Calu3 (cell line): ENCODE measurements at regions not wholly inside any gene's neighbourhood (a gene's known extent, or its start where the extent isn't known, plus 50 kb on each side); places are given as distances from the start of the nearest gene placed in this dataset.

Experiments
- BruUV-seq: library from RNA; stranded (reverse); fragments of 400-500 nt; replicated peaks from 2 replicates; lab custom pipeline; 2021; lab: Mats Ljungman, UMichigan
- CTCF ChIA-PET: fragments of 300-600 bp; sonication (Branson Sonifier 250); formaldehyde crosslinking; loops from one replicate; lab custom pipeline; 2022; ENCODE audit warnings: antibody characterized with exemption; lab: Charles Lee
- DNase-seq: peaks from one replicate; pipeline ENCODE4 v3.0.0; 2022
- H3K27ac Mint-ChIP-seq: one replicate; pipeline ENCODE4 v1.8.0; 2022; ENCODE audit warnings: mixed read lengths; ENCODE audit not compliant: unreplicated experiment
- H3K27me3 Mint-ChIP-seq: one replicate; pipeline ENCODE4 v1.8.0; 2022; ENCODE audit warnings: mixed read lengths; ENCODE audit not compliant: unreplicated experiment
- H3K36me3 Mint-ChIP-seq: one replicate; pipeline ENCODE4 v1.8.0; 2022; ENCODE audit warnings: mild to moderate bottlenecking, moderate library complexity, mixed read lengths; ENCODE audit not compliant: insufficient read depth, unreplicated experiment
- H3K4me1 Mint-ChIP-seq: one replicate; pipeline ENCODE4 v1.8.0; 2022; ENCODE audit warnings: mild to moderate bottlenecking, low read depth, mixed read lengths; ENCODE audit not compliant: unreplicated experiment
- H3K4me3 Mint-ChIP-seq: one replicate; pipeline ENCODE4 v1.8.0; 2022; ENCODE audit warnings: mild to moderate bottlenecking, low read depth, moderate library complexity, mixed read lengths; ENCODE audit not compliant: unreplicated experiment
- H3K9me3 Mint-ChIP-seq: one replicate; pipeline ENCODE4 v1.8.0; 2022; ENCODE audit warnings: low read depth, mixed read lengths; ENCODE audit not compliant: unreplicated experiment
- intact Hi-C: fragments of 100-400 bp; cut with micrococcal nuclease; formaldehyde crosslinking; loops from one replicate; pipeline ENCODE4 v1.10.0; 2022; ENCODE audit not compliant: unreplicated experiment
- TF ChIP-seq, protein P1 (sequence below): fragments of 200-600 bp; IDR thresholded peaks from one replicate; pipeline ENCODE4 v1.8.0; 2022; ENCODE audit warnings: antibody characterized with exemption; ENCODE audit not compliant: unreplicated experiment

GRCh38 chr4:28482580-28483270 lies 1622.1 kb downstream of the STIM2 start:
- intact Hi-C loops: no loop called here
- peaks cover 2% of the 10 kb centered on the region for H3K9me3 Mint-ChIP-seq
- TF ChIP-seq, protein P1, sequence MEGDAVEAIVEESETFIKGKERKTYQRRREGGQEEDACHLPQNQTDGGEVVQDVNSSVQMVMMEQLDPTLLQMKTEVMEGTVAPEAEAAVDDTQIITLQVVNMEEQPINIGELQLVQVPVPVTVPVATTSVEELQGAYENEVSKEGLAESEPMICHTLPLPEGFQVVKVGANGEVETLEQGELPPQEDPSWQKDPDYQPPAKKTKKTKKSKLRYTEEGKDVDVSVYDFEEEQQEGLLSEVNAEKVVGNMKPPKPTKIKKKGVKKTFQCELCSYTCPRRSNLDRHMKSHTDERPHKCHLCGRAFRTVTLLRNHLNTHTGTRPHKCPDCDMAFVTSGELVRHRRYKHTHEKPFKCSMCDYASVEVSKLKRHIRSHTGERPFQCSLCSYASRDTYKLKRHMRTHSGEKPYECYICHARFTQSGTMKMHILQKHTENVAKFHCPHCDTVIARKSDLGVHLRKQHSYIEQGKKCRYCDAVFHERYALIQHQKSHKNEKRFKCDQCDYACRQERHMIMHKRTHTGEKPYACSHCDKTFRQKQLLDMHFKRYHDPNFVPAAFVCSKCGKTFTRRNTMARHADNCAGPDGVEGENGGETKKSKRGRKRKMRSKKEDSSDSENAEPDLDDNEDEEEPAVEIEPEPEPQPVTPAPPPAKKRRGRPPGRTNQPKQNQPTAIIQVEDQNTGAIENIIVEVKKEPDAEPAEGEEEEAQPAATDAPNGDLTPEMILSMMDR: no peak
- CTCF ChIA-PET: interaction anchor here (0.6 kb wide), 1 partner anchor 795 kb away, joined by 4 read pairs; no protein-coding TSS in a partner anchor
- no peaks in the 10 kb centered on the region for H3K4me1 Mint-ChIP-seq
- DNase-seq: no peak
- no peak overlapping the region for H3K27ac Mint-ChIP-seq
- no peaks in the 10 kb centered on the region for H3K27me3 Mint-ChIP-seq
- H3K36me3 Mint-ChIP-seq: no peaks in the 10 kb centered on the region
- no peak overlapping the region for H3K4me3 Mint-ChIP-seq
- BruUV-seq: no TSS peak

- BruUV-seq: no TSS peak
- DNase-seq: no peak
- Mint-ChIP-seq H3K27me3 (no peaks in the 10 kb centered on the region), H3K4me3 (no peak overlapping the region), H3K36me3 (no peaks in the 10 kb centered on the region), H3K9me3 (peaks cover 5% of the 10 kb centered on the region), H3K4me1 (no peaks in the 10 kb centered on the region), H3K27ac (no peak overlapping the region)
- TF ChIP-seq, protein P1: no peak
- CTCF ChIA-PET: no interaction called here
- intact Hi-C loops: no loop called here
Measured at GRCh38 chr4:28488021-28488420, 1627.4 kb downstream of the STIM2 start.

DNA sequence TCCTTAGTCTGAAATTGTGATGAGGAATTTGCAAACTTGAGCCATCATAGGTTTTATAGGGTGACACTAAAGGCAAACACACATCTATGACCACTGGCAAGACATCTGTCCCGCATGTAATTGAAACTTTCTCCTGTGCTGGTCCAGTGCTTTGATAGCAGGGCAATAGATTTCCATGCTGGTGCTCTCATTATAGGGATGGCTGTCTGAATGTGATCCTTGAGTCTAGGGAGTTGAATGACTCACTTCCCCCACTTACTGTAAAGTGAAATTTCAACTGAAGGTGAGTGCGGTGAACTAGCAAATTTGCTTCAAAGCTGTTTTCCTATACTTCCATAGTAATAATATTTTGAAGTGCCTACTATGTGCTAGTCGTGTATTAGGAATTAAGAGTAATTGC lies 1630.0 kb downstream of the STIM2 start:
- no peak overlapping the region for H3K4me3 Mint-ChIP-seq
- H3K27ac Mint-ChIP-seq: no peak overlapping the region
- no peak for DNase-seq
- intact Hi-C loops: no loop called here
- no peaks in the 10 kb centered on the region for H3K36me3 Mint-ChIP-seq
- BruUV-seq: no TSS peak
- no peaks in the 10 kb centered on the region for H3K27me3 Mint-ChIP-seq
- TF ChIP-seq, protein P1: no peak
- CTCF ChIA-PET: no interaction called here
- peaks cover 5% of the 10 kb centered on the region for H3K9me3 Mint-ChIP-seq
- no peaks in the 10 kb centered on the region for H3K4me1 Mint-ChIP-seq

- TF ChIP-seq, protein P1: no peak
- BruUV-seq: no TSS peak
- Mint-ChIP-seq H3K9me3 (peaks cover 5% of the 10 kb centered on the region), H3K36me3 (no peaks in the 10 kb centered on the region), H3K4me3 (no peak overlapping the region), H3K27me3 (no peaks in the 10 kb centered on the region), H3K27ac (no peak overlapping the region), H3K4me1 (no peaks in the 10 kb centered on the region)
- CTCF ChIA-PET: no interaction called here
- intact Hi-C loops: no loop called here
- no peak for DNase-seq
Measured at GRCh38 chr4:28505064-28505463, 1644.4 kb downstream of the STIM2 start.
